K562 (cell line): ENCODE measurements at regions not wholly inside any gene's neighbourhood (a gene's known extent, or its start where the extent isn't known, plus 50 kb on each side); places are given as distances from the start of the nearest gene placed in this dataset.
"Not testable (repeated sequence)": the region's sequence is repeated elsewhere in the genome, so short reads cannot be mapped to it uniquely, and the experiment has no call there.

Experiments
- ATAC-seq: fragments of 200-7000 bp; cut with Tn5 transposase; 3 replicates; pipeline ENCODE4 v1.9.1; 2020; ENCODE audit warnings: moderate library complexity
- BruUV-seq: library from RNA; stranded (reverse); fragments of 400-500 nt; replicated peaks from 2 replicates; lab custom pipeline; 2021; lab: Mats Ljungman, UMichigan
- CTCF ChIA-PET: fragments of 300-600 bp; formaldehyde crosslinking; extraction: SDS; loops from one replicate; lab custom pipeline; 2021; ENCODE audit warnings: low intra/inter-chr PET ratio; lab: Yijun Ruan, JAX
- POLR2A ChIA-PET: fragments of 300-600, 350-650 bp; sonication (Branson Sonifier 250); formaldehyde crosslinking; extraction: SDS; loops from one replicate; lab custom pipeline; 2021; ENCODE audit warnings: antibody characterized with exemption, inconsistent platforms; lab: Yijun Ruan, JAX
- DNase-seq, 4 experiments: peaks; one replicate each; pipeline versions ENCODE4 v3.0.0 to v3.0.0-alpha.2; 2011 to 2018; ENCODE audit warnings: low spot score in 3 of 4, mixed read lengths in 3 of 4; ENCODE audit errors: extremely low read depth in 1 of 4
- FAIRE-seq: peaks from 2 replicates; lab custom pipeline; 2011; peaks lifted over from hg19 to GRCh38; lab: Jason Lieb, UNC
- H2AFZ ChIP-seq: 2 replicates; pipeline ENCODE4 v1.6.0; 2011; ENCODE audit warnings: low read depth, low read length, control low read depth, inconsistent platforms
- H3K27ac ChIP-seq: fragments of 200-600 bp; 3 replicates; pipeline ENCODE4 v1.8.0; 2011; ENCODE audit warnings: low read depth, mild to moderate bottlenecking, control low read depth, inconsistent platforms, low read length, moderate library complexity, mixed read lengths; ENCODE audit errors: extremely low read depth
- H3K27me3 ChIP-seq, 2 experiments: fragments of 300-600 bp in 1 of 2; 2 replicates in 1 of 2; 3 replicates in 1 of 2; pipeline versions ENCODE4 v1.6.0 to v1.8.0; 2011; ENCODE audit warnings: inconsistent platforms in 2 of 2, low read length in 2 of 2, mild to moderate bottlenecking in 1 of 2, mixed read lengths in 1 of 2, moderate library complexity in 1 of 2; ENCODE audit not compliant: control insufficient read depth in 2 of 2, insufficient read depth in 2 of 2
- H3K36me3 ChIP-seq: fragments of 300-600 bp; 3 replicates; pipeline ENCODE4 v1.8.0; 2011; ENCODE audit warnings: mild to moderate bottlenecking, low read length, inconsistent platforms; ENCODE audit not compliant: control insufficient read depth, insufficient read depth
- H3K4me1 ChIP-seq, 2 experiments: fragments of 200-600 bp in 1 of 2; replicated peaks in 1 of 2; 2 replicates in 1 of 2; 3 replicates in 1 of 2; pipeline versions ENCODE4 v1.5.1 to v1.8.0; 2011; ENCODE audit warnings: inconsistent platforms in 2 of 2, low read length in 2 of 2, mild to moderate bottlenecking in 1 of 2, mixed read lengths in 1 of 2, moderate library complexity in 1 of 2; ENCODE audit not compliant: control insufficient read depth in 2 of 2, insufficient read depth in 2 of 2
- H3K4me2 ChIP-seq: 2 replicates; pipeline ENCODE4 v1.6.1; 2011; ENCODE audit warnings: low read length, control low read depth, inconsistent platforms, mixed read lengths; ENCODE audit not compliant: insufficient read depth
- H3K4me3 ChIP-seq: fragments of 200-600 bp; sonication (generic), shearing (Covaris generic); 2 replicates; pipeline ENCODE4 v1.5.1; 2016; ENCODE audit warnings: control low read depth, inconsistent platforms
- H3K79me2 ChIP-seq: fragments of 200-600 bp; 3 replicates; pipeline ENCODE4 v1.8.0; 2011; ENCODE audit warnings: low read length, inconsistent platforms; ENCODE audit not compliant: control insufficient read depth, insufficient read depth
- H3K9ac ChIP-seq, 2 experiments: 2 replicates each; pipeline versions ENCODE4 v1.6.0 to v1.6.1; 2011; ENCODE audit warnings: low read depth in 2 of 2, low read length in 2 of 2, control low read depth in 1 of 2, inconsistent platforms in 1 of 2, mild to moderate bottlenecking in 1 of 2, mixed read lengths in 1 of 2; ENCODE audit not compliant: insufficient read depth in 1 of 2
- H3K9me1 ChIP-seq: one replicate; pipeline ENCODE4 v1.6.0; 2011; ENCODE audit warnings: inconsistent platforms, mild to moderate bottlenecking, low read length, moderate library complexity; ENCODE audit not compliant: control insufficient read depth, insufficient read depth
- H3K9me3 ChIP-seq: replicated peaks from 2 replicates; pipeline ENCODE4 v1.5.1; 2011; ENCODE audit warnings: low read depth, low read length, inconsistent platforms; ENCODE audit not compliant: control insufficient read depth, insufficient read depth
- H4K20me1 ChIP-seq: replicated peaks from 2 replicates; pipeline ENCODE4 v1.6.1; 2011; ENCODE audit warnings: low read length, inconsistent platforms, mixed read lengths; ENCODE audit not compliant: control insufficient read depth, insufficient read depth
- NEUROD1 ChIP-seq: fragments of 150-350 bp; IDR thresholded peaks from 2 replicates; pipeline ENCODE4 v1.6.1; 2014; ENCODE audit warnings: borderline replicate concordance, low read length, low read depth; ENCODE audit not compliant: partially characterized antibody
- PCBP1 ChIP-seq: fragments of 200-400 bp; formaldehyde crosslinking; IDR thresholded peaks from 2 replicates; pipeline ENCODE4 v1.6.1; 2018; ENCODE audit warnings: mild to moderate bottlenecking, low read depth, low read length; ENCODE audit not compliant: poor library complexity, severe bottlenecking
- POLR2B ChIP-seq: fragments of 450-650 bp; IDR thresholded peaks from 2 replicates; pipeline ENCODE4 v1.6.1; 2018; ENCODE audit warnings: low read depth; ENCODE audit not compliant: partially characterized antibody
- SRF ChIP-seq, 2 experiments: fragments of 250-450, 450-650 bp in 1 of 2; sonication (Bioruptor Pico) in 1 of 2; sonication (generic) in 1 of 2; formaldehyde crosslinking; IDR thresholded peaks; 2 replicates each; pipeline versions ENCODE4 v1.5.0 to v1.5.1; 2020 to 2022; ENCODE audit warnings: mild to moderate bottlenecking in 1 of 2, missing genetic modification reagents in 1 of 2
- ZKSCAN8 ChIP-seq: fragments of 200-800 bp; sonication (Bioruptor generic); IDR thresholded peaks from 2 replicates; pipeline ENCODE4 v1.6.1; 2016; ENCODE audit warnings: missing genetic modification characterization, missing compliant biosample characterization
- ZNF408 ChIP-seq: fragments of 250-450 bp; sonication (Bioruptor Pico); IDR thresholded peaks from 2 replicates; pipeline ENCODE4 v1.4.0; 2020; ENCODE audit warnings: low read depth, mild to moderate bottlenecking, moderate library complexity
- WGBS: fragments of 100-300 bp; shearing (Covaris generic); methylation state at CpG from one replicate; pipeline ENCODE4 v1.1.6; 2016; ENCODE audit warnings: low coverage, mixed read lengths; ENCODE audit not compliant: insufficient coverage; ENCODE audit errors: missing lambda C conversion rate; 5-methylcytosine and 5-hydroxymethylcytosine counted together
- in situ Hi-C: fragments of 300-500 bp; cut with MboI; formaldehyde crosslinking; loops from 4 replicates; pipeline ENCODE4 v1.15.0; 2018; ENCODE audit warnings: inconsistent platforms, mixed read lengths
- intact Hi-C: fragments of 100-400 bp; cut with micrococcal nuclease; formaldehyde crosslinking; loops from 2 replicates; pipeline ENCODE4 v1.14.2; 2022
- TF ChIP-seq, protein P1 (sequence below): fragments of 250-450 bp; sonication (Bioruptor Pico); IDR thresholded peaks from 2 replicates; pipeline ENCODE4 v1.9.0; 2021; ENCODE audit warnings: mild to moderate bottlenecking, inconsistent platforms

DNA sequence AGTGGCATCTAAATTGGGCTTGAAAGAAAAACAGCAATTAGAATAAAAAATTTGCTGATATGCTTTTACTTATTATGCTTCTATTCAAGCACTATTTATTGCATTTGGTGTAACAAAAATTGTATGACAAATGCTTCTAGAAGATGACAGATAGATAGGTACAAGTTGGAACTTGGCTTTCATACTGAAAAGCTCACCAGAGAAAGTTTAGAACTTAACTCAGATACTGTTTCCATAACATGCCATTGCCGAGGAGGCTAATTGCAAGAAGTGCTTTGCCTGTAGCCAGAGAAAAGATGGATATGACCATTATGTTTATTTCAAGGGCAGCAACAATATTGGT lies 123.8 kb downstream of the NFKBIZ start (continued):
- no peak for TF ChIP-seq NEUROD1
- TF ChIP-seq, all 486 proteins: peak for 0

DNA sequence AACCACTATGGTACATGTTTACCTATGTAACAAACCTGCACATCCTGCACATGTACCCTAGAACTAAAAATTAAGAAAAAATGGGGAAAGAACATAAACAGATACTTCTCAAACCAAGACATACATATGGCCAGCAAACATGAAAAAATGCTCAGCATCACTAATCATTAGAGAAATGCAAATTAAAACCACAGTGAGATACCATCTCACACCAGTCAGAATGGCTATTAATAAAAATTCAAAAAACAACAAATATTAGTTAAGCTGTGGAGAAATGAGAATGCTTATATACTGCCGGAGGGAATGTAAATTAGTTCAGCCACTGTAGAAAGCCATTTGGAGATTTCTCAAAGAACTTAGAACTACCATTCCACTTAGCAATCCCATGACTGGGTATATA lies 126.1 kb downstream of the NFKBIZ start:
- H3K4me3 ChIP-seq, H3K36me3 ChIP-seq, H3K79me2 ChIP-seq, intact Hi-C loops, ATAC-seq, H3K27me3 ChIP-seq, H3K4me1 ChIP-seq, CTCF ChIA-PET, BruUV-seq, POLR2A ChIA-PET, DNase-seq, H3K9ac ChIP-seq, H3K9me3 ChIP-seq, FAIRE-seq, H3K4me2 ChIP-seq, H3K9me1 ChIP-seq, H3K27ac ChIP-seq, H2AFZ ChIP-seq, H4K20me1 ChIP-seq, in situ Hi-C loops: not testable (repeated sequence)
- 14% methylated on average over 1 of the region's 1 CpG for WGBS

DNA sequence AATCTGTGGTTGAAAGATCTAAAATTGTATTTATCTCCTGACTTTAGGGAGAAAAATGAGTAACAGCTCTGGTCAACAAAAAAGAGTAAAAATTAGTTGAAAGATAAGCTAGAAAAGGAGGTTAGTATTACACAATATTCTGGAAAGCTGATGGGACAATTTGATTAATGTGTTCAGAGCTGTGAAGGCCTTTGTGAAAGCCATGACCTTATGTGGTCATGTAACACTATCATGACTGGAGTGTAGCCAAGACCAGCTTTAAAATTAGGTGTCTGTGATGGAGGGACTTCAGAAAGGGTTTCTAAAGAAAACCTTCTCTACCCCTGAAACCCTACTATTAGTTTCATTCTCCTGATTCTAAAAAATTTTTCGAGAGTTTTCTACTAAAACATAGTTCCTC lies 127.2 kb downstream of the NFKBIZ start:
- H2AFZ ChIP-seq = no peak overlapping the region
- in situ Hi-C loops (no loop called here), intact Hi-C loops (no loop called here)
- no peaks in the 10 kb centered on the region for H3K9me1 ChIP-seq
- H3K4me3 ChIP-seq = no peak overlapping the region
- no peak overlapping the region for H3K4me2 ChIP-seq
- no peaks in the 10 kb centered on the region for H3K9me3 ChIP-seq
- no peak overlapping the region for H3K9ac ChIP-seq
- FAIRE-seq = no peak
- no peaks in the 10 kb centered on the region for H3K27me3 ChIP-seq
- peak in 1 of 4 experiments; percentile 5 for DNase-seq
- no peaks in the 10 kb centered on the region for H3K79me2 ChIP-seq
- no peaks in the 10 kb centered on the region for H3K4me1 ChIP-seq
- no peaks in the 10 kb centered on the region for H4K20me1 ChIP-seq
- no peak overlapping the region for H3K27ac ChIP-seq
- ChIA-PET CTCF (interaction anchor here (0.6 kb wide), 1 partner anchor 292 kb away, joined by 3 read pairs; no protein-coding TSS in a partner anchor), POLR2A (interaction anchor here (0.9 to 1.1 kb wide), 2 partner anchors 15 to 19 kb away, joined by 3 read pairs; no protein-coding TSS in a partner anchor)
- ATAC-seq = no peak
- H3K36me3 ChIP-seq = no peaks in the 10 kb centered on the region
- WGBS = 0% methylated on average over 1 of the region's 1 CpG
- BruUV-seq = no TSS peak
- TF ChIP-seq PCBP1 = no peak
- TF ChIP-seq POLR2B = no peak
- peak; percentile 62 to 87; a peak in 3 of 4 replicates for TF ChIP-seq SRF (CRISPR knock-in tag; IDR thresholded peaks at IDR 0.05)
- TF ChIP-seq ZNF408 (CRISPR knock-in tag) = no peak
- TF ChIP-seq, protein P1, sequence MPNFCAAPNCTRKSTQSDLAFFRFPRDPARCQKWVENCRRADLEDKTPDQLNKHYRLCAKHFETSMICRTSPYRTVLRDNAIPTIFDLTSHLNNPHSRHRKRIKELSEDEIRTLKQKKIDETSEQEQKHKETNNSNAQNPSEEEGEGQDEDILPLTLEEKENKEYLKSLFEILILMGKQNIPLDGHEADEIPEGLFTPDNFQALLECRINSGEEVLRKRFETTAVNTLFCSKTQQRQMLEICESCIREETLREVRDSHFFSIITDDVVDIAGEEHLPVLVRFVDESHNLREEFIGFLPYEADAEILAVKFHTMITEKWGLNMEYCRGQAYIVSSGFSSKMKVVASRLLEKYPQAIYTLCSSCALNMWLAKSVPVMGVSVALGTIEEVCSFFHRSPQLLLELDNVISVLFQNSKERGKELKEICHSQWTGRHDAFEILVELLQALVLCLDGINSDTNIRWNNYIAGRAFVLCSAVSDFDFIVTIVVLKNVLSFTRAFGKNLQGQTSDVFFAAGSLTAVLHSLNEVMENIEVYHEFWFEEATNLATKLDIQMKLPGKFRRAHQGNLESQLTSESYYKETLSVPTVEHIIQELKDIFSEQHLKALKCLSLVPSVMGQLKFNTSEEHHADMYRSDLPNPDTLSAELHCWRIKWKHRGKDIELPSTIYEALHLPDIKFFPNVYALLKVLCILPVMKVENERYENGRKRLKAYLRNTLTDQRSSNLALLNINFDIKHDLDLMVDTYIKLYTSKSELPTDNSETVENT (CRISPR knock-in tag) = no peak
- TF ChIP-seq ZKSCAN8 = no peak
